GM23248 (cell line): ENCODE measurements at regions not wholly inside any gene's neighbourhood (a gene's known extent, or its start where the extent isn't known, plus 50 kb on each side); places are given as distances from the start of the nearest gene placed in this dataset.

Source experiments
- DNase-seq: peaks from one replicate; pipeline ENCODE4 v3.0.0-alpha.2; 2015
- H2AFZ ChIP-seq: fragments of 200-600 bp; sonication (generic); 2 replicates; pipeline ENCODE4 v1.6.1; 2016; ENCODE audit warnings: antibody characterized with exemption
- H3F3A ChIP-seq: fragments of 200-600 bp; sonication (generic); 2 replicates; pipeline ENCODE4 v1.6.1; 2016; ENCODE audit warnings: mild to moderate bottlenecking, antibody characterized with exemption, mixed run types; ENCODE audit not compliant: insufficient read depth
- H3K27ac ChIP-seq: fragments of 200-600 bp; sonication (generic); 2 replicates; pipeline ENCODE4 v1.5.1; 2016; ENCODE audit warnings: mild to moderate bottlenecking
- H3K27me3 ChIP-seq: fragments of 200-600 bp; sonication (generic); replicated peaks from 2 replicates; pipeline ENCODE4 v1.6.1; 2016; ENCODE audit warnings: mild to moderate bottlenecking; ENCODE audit not compliant: insufficient read depth
- H3K36me3 ChIP-seq: fragments of 200-600 bp; sonication (generic); 2 replicates; pipeline ENCODE4 v1.6.1; 2016; ENCODE audit warnings: low read depth, mild to moderate bottlenecking
- H3K4me1 ChIP-seq: fragments of 200-600 bp; sonication (generic); 2 replicates; pipeline ENCODE4 v1.6.1; 2016; ENCODE audit warnings: mild to moderate bottlenecking; ENCODE audit not compliant: insufficient read depth
- H3K4me2 ChIP-seq: fragments of 200-600 bp; sonication (generic); one replicate; pipeline ENCODE4 v1.6.1; 2016; ENCODE audit warnings: mild to moderate bottlenecking; ENCODE audit not compliant: unreplicated experiment
- H3K4me3 ChIP-seq: fragments of 200-600 bp; sonication (generic); 2 replicates; pipeline ENCODE4 v1.5.1; 2016; ENCODE audit warnings: mild to moderate bottlenecking
- H3K79me2 ChIP-seq: fragments of 200-600 bp; sonication (generic); 2 replicates; pipeline ENCODE4 v1.6.1; 2016; ENCODE audit warnings: mild to moderate bottlenecking; ENCODE audit not compliant: insufficient read depth
- H3K9ac ChIP-seq: fragments of 200-600 bp; sonication (generic); 2 replicates; pipeline ENCODE4 v1.6.1; 2016; ENCODE audit warnings: mild to moderate bottlenecking
- H3K9me2 ChIP-seq: fragments of 200-600 bp; sonication (generic); 2 replicates; pipeline ENCODE4 v1.6.1; 2016; ENCODE audit warnings: mixed run types, mild to moderate bottlenecking, moderate library complexity; ENCODE audit not compliant: insufficient read depth
- H3K9me3 ChIP-seq: fragments of 200-600 bp; sonication (generic); one replicate; pipeline ENCODE4 v1.6.1; 2017; ENCODE audit warnings: low read depth
- H4K20me1 ChIP-seq: fragments of 200-600 bp; sonication (generic); 2 replicates; pipeline ENCODE4 v1.6.0; 2016; ENCODE audit not compliant: insufficient read depth
- EZH2 ChIP-seq: fragments of 200-600 bp; sonication (generic); IDR thresholded peaks from 2 replicates; pipeline ENCODE4 v1.6.1; 2018; ENCODE audit warnings: antibody characterized with exemption, mild to moderate bottlenecking; ENCODE audit not compliant: insufficient read depth, poor library complexity, severe bottlenecking
- EZH2phosphoT487 ChIP-seq: fragments of 200-600 bp; sonication (generic); IDR thresholded peaks from 2 replicates; pipeline ENCODE4 v1.6.1; 2018; ENCODE audit warnings: antibody characterized with exemption, moderate library complexity, mild to moderate bottlenecking, low read depth; ENCODE audit not compliant: insufficient read depth
- WGBS, 2 experiments: methylation state at CpG; one replicate each; pipeline ENCODE4 v1.1.6; 2015 to 2017; ENCODE audit warnings: low lambda C conversion rate in 2 of 2, low coverage in 1 of 2; ENCODE audit errors: missing lambda C conversion rate in 2 of 2; 5-methylcytosine and 5-hydroxymethylcytosine counted together
- in situ Hi-C: fragments of 300-500 bp; cut with MboI; formaldehyde crosslinking; loops from 2 replicates; pipeline ENCODE4 v1.15.0; 2020

- 18 to 20% methylated on average over 6 of the region's 6 CpGs for WGBS, 2 experiments
- in situ Hi-C loops = no loop called here
- Histone ChIP-seq H3K4me1 (no peaks in the 10 kb centered on the region), H3F3A (no peaks in the 10 kb centered on the region), H3K4me3 (no peak overlapping the region), H3K4me2 (no peak overlapping the region), H3K9me2 (no peaks in the 10 kb centered on the region), H2AFZ (no peak overlapping the region), H3K36me3 (no peaks in the 10 kb centered on the region), H3K27ac (no peak overlapping the region), H3K27me3 (no peaks in the 10 kb centered on the region), H4K20me1 (no peaks in the 10 kb centered on the region), H3K9me3 (no peaks in the 10 kb centered on the region), H3K9ac (no peak overlapping the region), H3K79me2 (no peaks in the 10 kb centered on the region)
- no peak for DNase-seq
- no peak for TF ChIP-seq EZH2phosphoT487
- TF ChIP-seq EZH2 = no peak
Measured at GRCh38 chr14:56903304-56903969, 93.2 kb upstream of the OTX2 start.

DNA sequence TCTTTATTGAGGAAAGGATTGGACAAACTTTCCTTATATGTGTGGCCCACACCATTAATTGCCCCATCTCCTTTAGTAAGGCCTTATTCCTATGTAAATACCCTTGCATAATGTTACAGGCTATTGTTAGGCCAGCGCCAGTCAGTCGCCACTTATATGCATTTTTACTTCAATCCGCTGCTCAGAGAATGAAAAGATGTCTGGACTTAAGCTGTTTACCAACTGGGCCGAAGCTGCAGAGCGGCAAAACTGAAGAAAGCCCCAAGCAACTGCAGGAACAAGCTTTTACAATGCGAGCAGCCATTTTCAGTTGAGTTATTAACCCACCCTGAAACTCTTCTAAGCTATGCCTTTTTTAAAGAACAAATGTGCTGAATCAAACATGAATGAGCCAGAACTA, 92.1 kb upstream of the OTX2 start:
- H3K27ac ChIP-seq = no peak overlapping the region
- no peaks in the 10 kb centered on the region for H3K9me3 ChIP-seq
- no peaks in the 10 kb centered on the region for H3K27me3 ChIP-seq
- H3K9me2 ChIP-seq = no peaks in the 10 kb centered on the region
- H3K4me1 ChIP-seq = no peaks in the 10 kb centered on the region
- 24 to 25% methylated on average over 6 of the region's 6 CpGs for WGBS, 2 experiments
- no peaks in the 10 kb centered on the region for H4K20me1 ChIP-seq
- TF ChIP-seq EZH2 (no peak), EZH2phosphoT487 (no peak)
- in situ Hi-C loops = no loop called here
- H3F3A ChIP-seq = no peaks in the 10 kb centered on the region
- H3K36me3 ChIP-seq = no peaks in the 10 kb centered on the region
- no peak overlapping the region for H2AFZ ChIP-seq
- no peak overlapping the region for H3K9ac ChIP-seq
- H3K79me2 ChIP-seq = no peaks in the 10 kb centered on the region
- H3K4me2 ChIP-seq = no peak overlapping the region
- H3K4me3 ChIP-seq = no peak overlapping the region
- DNase-seq = no peak

GRCh38 chr14:56900726-56901125, 90.4 kb upstream of the OTX2 start:
- Histone ChIP-seq H3K4me3 (no peak overlapping the region), H3K4me1 (no peaks in the 10 kb centered on the region), H3K27me3 (no peaks in the 10 kb centered on the region), H3K36me3 (no peaks in the 10 kb centered on the region), H3K9ac (no peak overlapping the region), H4K20me1 (no peaks in the 10 kb centered on the region), H3F3A (no peaks in the 10 kb centered on the region), H3K9me2 (no peaks in the 10 kb centered on the region), H2AFZ (no peak overlapping the region), H3K27ac (no peak overlapping the region), H3K4me2 (no peak overlapping the region), H3K79me2 (no peaks in the 10 kb centered on the region), H3K9me3 (no peaks in the 10 kb centered on the region)
- in situ Hi-C loops = no loop called here
- no peak for DNase-seq
- no peak for TF ChIP-seq EZH2phosphoT487
- TF ChIP-seq EZH2 = no peak
- WGBS, 2 experiments = 3 to 6% methylated on average over 6 of the region's 6 CpGs

GRCh38 chr14:56899829-56900228, 89.5 kb upstream of the OTX2 start:
- Histone ChIP-seq H3K36me3 (no peaks in the 10 kb centered on the region), H3K27ac (no peak overlapping the region), H3K9ac (no peak overlapping the region), H3K4me3 (no peak overlapping the region), H3K79me2 (no peaks in the 10 kb centered on the region), H3K9me3 (no peaks in the 10 kb centered on the region), H3K9me2 (no peaks in the 10 kb centered on the region), H2AFZ (no peak overlapping the region), H4K20me1 (no peaks in the 10 kb centered on the region), H3F3A (no peaks in the 10 kb centered on the region), H3K4me1 (no peaks in the 10 kb centered on the region), H3K4me2 (no peak overlapping the region), H3K27me3 (no peaks in the 10 kb centered on the region)
- WGBS, 2 experiments = 26 to 28% methylated on average over 3 of the region's 3 CpGs
- in situ Hi-C loops = no loop called here
- DNase-seq = no peak
- no peak for TF ChIP-seq EZH2
- TF ChIP-seq EZH2phosphoT487 = no peak

DNA sequence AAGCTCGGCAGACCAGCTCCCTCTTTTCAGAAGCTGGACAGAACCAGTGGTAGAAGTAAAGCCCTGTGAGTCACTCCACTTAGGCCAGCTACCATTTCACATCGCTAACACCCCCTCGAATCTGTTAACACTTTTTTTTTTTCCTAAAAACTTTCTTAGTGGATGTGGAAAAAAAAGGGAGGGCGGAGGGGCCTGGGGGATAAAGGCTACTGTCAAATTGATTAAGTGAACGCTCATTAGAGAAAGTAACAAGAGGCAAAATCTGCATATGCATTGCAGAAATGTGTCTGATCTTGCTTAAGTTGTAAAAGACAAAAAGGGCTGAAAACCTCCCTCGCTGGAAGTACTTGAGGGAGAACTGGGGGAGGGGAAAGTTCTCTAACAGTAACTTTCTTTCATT, 86.6 kb upstream of the OTX2 start:
- in situ Hi-C loops = no loop called here
- no peak overlapping the region for H3K9ac ChIP-seq
- no peaks in the 10 kb centered on the region for H3K27me3 ChIP-seq
- H3F3A ChIP-seq = no peaks in the 10 kb centered on the region
- WGBS, 2 experiments = 12 to 15% methylated on average over 6 of the region's 6 CpGs
- TF ChIP-seq EZH2phosphoT487 = no peak
- no peak for TF ChIP-seq EZH2
- no peaks in the 10 kb centered on the region for H3K79me2 ChIP-seq
- no peaks in the 10 kb centered on the region for H3K4me1 ChIP-seq
- no peaks in the 10 kb centered on the region for H4K20me1 ChIP-seq
- no peaks in the 10 kb centered on the region for H3K9me3 ChIP-seq
- H3K27ac ChIP-seq = no peak overlapping the region
- no peak overlapping the region for H2AFZ ChIP-seq
- no peak for DNase-seq
- H3K4me2 ChIP-seq = no peak overlapping the region
- H3K9me2 ChIP-seq = no peaks in the 10 kb centered on the region
- H3K4me3 ChIP-seq = no peak overlapping the region
- H3K36me3 ChIP-seq = no peaks in the 10 kb centered on the region
